OCI-LY7 (cell line): ENCODE measurements at regions not wholly inside any gene's neighbourhood (a gene's known extent, or its start where the extent isn't known, plus 50 kb on each side); places are given as distances from the start of the nearest gene placed in this dataset.

ENCODE experiments used
- BruUV-seq: library from RNA; stranded (reverse); fragments of 400-500 nt; replicated peaks from 2 replicates; lab custom pipeline; 2021; lab: Mats Ljungman, UMichigan
- CTCF ChIA-PET: fragments of 300-600 bp; sonication (Branson Sonifier 250); formaldehyde crosslinking; loops from one replicate; lab custom pipeline; 2022; ENCODE audit warnings: antibody characterized with exemption; ENCODE audit not compliant: unreplicated experiment; lab: Charles Lee
- POLR2A ChIA-PET: fragments of 300-600 bp; sonication (Branson Sonifier 250); formaldehyde crosslinking; loops from one replicate; lab custom pipeline; 2022; ENCODE audit warnings: antibody characterized with exemption; lab: Charles Lee
- DNase-seq: peaks from one replicate; pipeline ENCODE4 v3.0.0-alpha.2; 2015; ENCODE audit warnings: low spot score
- H2AFZ ChIP-seq: fragments of 200-600 bp; sonication (generic), shearing (Covaris generic); 2 replicates; pipeline ENCODE4 v1.6.1; 2014; ENCODE audit warnings: mild to moderate bottlenecking, antibody characterized with exemption, low read length, moderate library complexity
- H3K27ac ChIP-seq: fragments of 200-600 bp; sonication (generic); 2 replicates; pipeline ENCODE4 v1.5.1; 2014; ENCODE audit warnings: mixed run types, low read depth, mild to moderate bottlenecking, moderate library complexity, low read length, inconsistent platforms; ENCODE audit not compliant: poor library complexity, severe bottlenecking
- H3K36me3 ChIP-seq: fragments of 200-600 bp; sonication (generic); 2 replicates; pipeline ENCODE4 v1.6.1; 2014; ENCODE audit warnings: mild to moderate bottlenecking, antibody characterized with exemption, low read length, moderate library complexity, mixed read lengths; ENCODE audit not compliant: insufficient read depth
- H3K4me1 ChIP-seq: fragments of 200-600 bp; sonication (generic); 2 replicates; pipeline ENCODE4 v1.5.1; 2014; ENCODE audit warnings: mild to moderate bottlenecking, low read length; ENCODE audit not compliant: insufficient read depth, poor library complexity, severe bottlenecking
- H3K4me2 ChIP-seq: fragments of 200-600 bp; sonication (generic); 2 replicates; pipeline ENCODE4 v1.6.1; 2014; ENCODE audit warnings: mild to moderate bottlenecking, low read length
- H3K4me3 ChIP-seq: fragments of 200-600 bp; sonication (generic); 2 replicates; pipeline ENCODE4 v1.5.1; 2014; ENCODE audit warnings: mild to moderate bottlenecking, low read depth, low read length; ENCODE audit not compliant: poor library complexity, severe bottlenecking
- H3K79me2 ChIP-seq: fragments of 200-600 bp; sonication (generic); 2 replicates; pipeline ENCODE4 v1.6.1; 2016; ENCODE audit warnings: low read depth, mild to moderate bottlenecking, low read length, moderate library complexity, mixed read lengths; ENCODE audit not compliant: insufficient read depth
- H3K9me2 ChIP-seq: fragments of 200-600 bp; sonication (generic); 2 replicates; pipeline ENCODE4 v1.6.1; 2016; ENCODE audit warnings: mild to moderate bottlenecking, low read length, mixed read lengths; ENCODE audit not compliant: insufficient read depth
- H3K9me3 ChIP-seq: fragments of 200-600 bp; sonication (generic); 2 replicates; pipeline ENCODE4 v1.6.1; 2014; ENCODE audit warnings: mild to moderate bottlenecking, mixed run types, low read length, mixed read lengths
- H4K20me1 ChIP-seq: fragments of 200-600 bp; sonication (generic); 2 replicates; pipeline ENCODE4 v1.6.1; 2014; ENCODE audit warnings: mild to moderate bottlenecking, antibody characterized with exemption, low read length, moderate library complexity, mixed read lengths; ENCODE audit not compliant: insufficient read depth
- CTCF ChIP-seq: fragments of 200-600 bp; sonication (generic); conservative IDR thresholded peaks from 2 replicates; pipeline ENCODE4 v1.5.1; 2014; ENCODE audit warnings: mild to moderate bottlenecking, antibody characterized with exemption, low read length, moderate library complexity, mixed read lengths
- EZH2phosphoT487 ChIP-seq: fragments of 200-600 bp; sonication (generic); IDR thresholded peaks from 2 replicates; pipeline ENCODE4 v1.6.1; 2018; ENCODE audit warnings: low read depth, borderline replicate concordance, mild to moderate bottlenecking, mixed run types, antibody characterized with exemption, low read length, moderate library complexity, mixed read lengths
- intact Hi-C: fragments of 100-400 bp; cut with micrococcal nuclease; formaldehyde crosslinking; loops from one replicate; pipeline ENCODE4 v1.10.0; 2022; ENCODE audit not compliant: unreplicated experiment

GRCh38 chr3:1953536-1953935, 145.1 kb upstream of the CNTN4 start:
- DNase-seq = no peak
- Histone ChIP-seq H3K4me3 (no peak overlapping the region), H2AFZ (no peak overlapping the region), H3K79me2 (no peaks in the 10 kb centered on the region), H4K20me1 (no peaks in the 10 kb centered on the region), H3K4me1 (no peaks in the 10 kb centered on the region), H3K9me3 (no peaks in the 10 kb centered on the region), H3K27ac (no peak overlapping the region), H3K9me2 (no peaks in the 10 kb centered on the region), H3K4me2 (no peak overlapping the region), H3K36me3 (no peaks in the 10 kb centered on the region)
- POLR2A ChIA-PET = no interaction called here
- BruUV-seq = no TSS peak
- TF ChIP-seq EZH2phosphoT487 (no peak), CTCF (no peak)
- intact Hi-C loops = no loop called here
- CTCF ChIA-PET = no interaction called here

- Histone ChIP-seq H3K36me3 (no peaks in the 10 kb centered on the region), H3K9me2 (no peaks in the 10 kb centered on the region), H3K4me3 (no peak overlapping the region), H3K4me1 (no peaks in the 10 kb centered on the region), H3K27ac (no peak overlapping the region), H3K9me3 (no peaks in the 10 kb centered on the region), H3K79me2 (no peaks in the 10 kb centered on the region), H4K20me1 (no peaks in the 10 kb centered on the region), H3K4me2 (no peak overlapping the region), H2AFZ (no peak overlapping the region)
- no peak for DNase-seq
- ChIA-PET POLR2A (no interaction called here), CTCF (no interaction called here)
- no peak for TF ChIP-seq EZH2phosphoT487
- no peak for TF ChIP-seq CTCF
- BruUV-seq = no TSS peak
- intact Hi-C loops = no loop called here
Observed at GRCh38 chr3:1954632-1955031, 144.0 kb upstream of the CNTN4 start.

GRCh38 chr3:1955170-1955569, 143.5 kb upstream of the CNTN4 start:
- no peak for DNase-seq

More at GRCh38 chr3:1955170-1955569, 143.5 kb upstream of the CNTN4 start:
- H3K9me2 ChIP-seq = no peaks in the 10 kb centered on the region
- H2AFZ ChIP-seq = no peak overlapping the region
- POLR2A ChIA-PET = no interaction called here
- BruUV-seq = no TSS peak
- intact Hi-C loops = no loop called here
- no peaks in the 10 kb centered on the region for H3K36me3 ChIP-seq
- H3K4me2 ChIP-seq = no peak overlapping the region
- no peak overlapping the region for H3K4me3 ChIP-seq
- H4K20me1 ChIP-seq = no peaks in the 10 kb centered on the region
- no peaks in the 10 kb centered on the region for H3K4me1 ChIP-seq
- no peak overlapping the region for H3K27ac ChIP-seq
- no peak for TF ChIP-seq EZH2phosphoT487
- no peak for TF ChIP-seq CTCF
- no peaks in the 10 kb centered on the region for H3K79me2 ChIP-seq
- H3K9me3 ChIP-seq = no peaks in the 10 kb centered on the region
- CTCF ChIA-PET = no interaction called here
